ENCODE measurements at regions not wholly inside any gene's neighbourhood (a gene's known extent, or its start where the extent isn't known, plus 50 kb on each side); places are given as distances from the start of the nearest gene placed in this dataset.

DNA sequence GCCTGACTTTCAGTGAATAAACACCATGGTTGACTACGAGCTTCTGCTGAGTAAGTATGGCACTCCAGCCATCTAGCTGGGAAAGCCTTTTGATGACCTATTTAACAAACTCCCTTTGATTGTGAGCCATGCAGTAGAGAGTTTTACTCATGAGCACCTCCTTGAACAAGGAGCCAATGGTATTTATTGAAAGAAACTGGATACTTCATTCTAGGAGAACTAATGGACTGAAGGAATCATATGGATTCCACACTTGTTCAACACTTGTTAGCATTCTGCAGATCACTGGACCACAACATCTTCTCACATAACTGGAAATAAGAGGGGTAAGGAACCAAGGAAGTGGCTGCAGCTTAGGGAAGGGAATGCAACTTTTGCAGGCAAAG is 320.9 kb upstream of the ETAA1 start:
- no peaks in the 10 kb centered on the region for H3K36me3 ChIP-seq
- DNase-seq (no peak), ATAC-seq (no peak)
- H3K27me3 ChIP-seq = no peaks in the 10 kb centered on the region
- no peaks in the 10 kb centered on the region for H3K4me1 ChIP-seq
- peaks cover 0 to 4% (median 0%) of the 10 kb centered on the region in 3 donors for H3K9me3 ChIP-seq
- intact Hi-C loops (cut with DNase I; ENCODE audit: low total_unique reads) = no loop called here
- H3K4me3 ChIP-seq = no peak overlapping the region
- TF ChIP-seq, protein P1, sequence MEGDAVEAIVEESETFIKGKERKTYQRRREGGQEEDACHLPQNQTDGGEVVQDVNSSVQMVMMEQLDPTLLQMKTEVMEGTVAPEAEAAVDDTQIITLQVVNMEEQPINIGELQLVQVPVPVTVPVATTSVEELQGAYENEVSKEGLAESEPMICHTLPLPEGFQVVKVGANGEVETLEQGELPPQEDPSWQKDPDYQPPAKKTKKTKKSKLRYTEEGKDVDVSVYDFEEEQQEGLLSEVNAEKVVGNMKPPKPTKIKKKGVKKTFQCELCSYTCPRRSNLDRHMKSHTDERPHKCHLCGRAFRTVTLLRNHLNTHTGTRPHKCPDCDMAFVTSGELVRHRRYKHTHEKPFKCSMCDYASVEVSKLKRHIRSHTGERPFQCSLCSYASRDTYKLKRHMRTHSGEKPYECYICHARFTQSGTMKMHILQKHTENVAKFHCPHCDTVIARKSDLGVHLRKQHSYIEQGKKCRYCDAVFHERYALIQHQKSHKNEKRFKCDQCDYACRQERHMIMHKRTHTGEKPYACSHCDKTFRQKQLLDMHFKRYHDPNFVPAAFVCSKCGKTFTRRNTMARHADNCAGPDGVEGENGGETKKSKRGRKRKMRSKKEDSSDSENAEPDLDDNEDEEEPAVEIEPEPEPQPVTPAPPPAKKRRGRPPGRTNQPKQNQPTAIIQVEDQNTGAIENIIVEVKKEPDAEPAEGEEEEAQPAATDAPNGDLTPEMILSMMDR (IDR thresholded peaks at IDR 0.05 in 4 of 5, conservative IDR thresholded peaks at IDR 0.05 in 1 of 5) = no peak
- TF ChIP-seq POLR2A (IDR thresholded peaks at IDR 0.05) = no peak
- in situ Hi-C loops (cut with MboI; ENCODE audit: low sequenced_read_pairs in 4 of 4) = no loop called here
- no peak overlapping the region for H3K27ac ChIP-seq

DNA sequence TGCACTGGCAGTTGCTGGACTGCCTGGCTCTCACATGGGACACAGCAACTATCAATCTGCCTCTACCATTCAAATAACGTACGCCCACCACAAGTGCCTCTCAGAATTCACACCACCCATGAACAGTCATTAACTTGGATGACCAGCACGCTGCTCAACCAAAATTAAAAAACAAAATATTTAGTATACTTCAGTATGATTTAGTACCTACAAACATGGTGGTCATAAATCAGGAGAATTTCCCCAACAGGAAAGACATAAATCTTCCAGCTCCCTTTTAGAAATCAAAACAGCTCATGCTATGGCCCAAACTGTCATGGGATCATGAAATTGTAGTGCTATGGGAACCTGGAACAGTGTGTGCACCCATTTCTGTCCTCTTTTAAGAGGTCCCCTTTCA is 317.4 kb upstream of the ETAA1 start:
- no peak for ATAC-seq
- in situ Hi-C loops (cut with MboI; ENCODE audit: low sequenced_read_pairs in 4 of 4) (no loop called here), intact Hi-C loops (cut with DNase I; ENCODE audit: low total_unique reads) (no loop called here)
- Histone ChIP-seq H3K36me3 (no peaks in the 10 kb centered on the region), H3K4me3 (no peak overlapping the region), H3K27me3 (no peaks in the 10 kb centered on the region), H3K27ac (no peak overlapping the region), H3K4me1 (no peaks in the 10 kb centered on the region), H3K9me3 (peaks cover 0 to 4% (median 0%) of the 10 kb centered on the region in 3 donors)
- no peak for TF ChIP-seq POLR2A (IDR thresholded peaks at IDR 0.05)
- TF ChIP-seq, protein P1 (IDR thresholded peaks at IDR 0.05 in 4 of 5, conservative IDR thresholded peaks at IDR 0.05 in 1 of 5) = no peak
- no peak for DNase-seq

DNA sequence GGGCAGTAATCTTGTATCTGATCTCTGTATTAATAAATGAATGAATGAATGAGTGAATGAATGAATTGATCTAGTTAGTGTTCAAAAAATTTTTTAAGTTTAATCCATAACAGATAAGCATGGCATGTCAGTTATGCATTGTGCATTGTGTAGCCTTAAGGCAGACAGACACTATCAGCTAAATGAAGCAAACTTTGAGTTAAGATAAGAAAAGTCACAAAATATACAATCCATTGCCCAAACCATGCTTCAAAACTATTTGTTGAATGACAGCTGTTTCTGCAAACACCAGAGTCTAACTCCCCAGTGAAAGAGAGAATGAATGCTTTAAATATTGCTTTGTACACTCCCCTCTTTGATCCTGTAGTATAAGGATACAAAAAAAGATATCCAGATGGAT is 314.3 kb upstream of the ETAA1 start:
- Histone ChIP-seq H3K27ac (no peak overlapping the region), H3K27me3 (no peaks in the 10 kb centered on the region), H3K36me3 (no peaks in the 10 kb centered on the region), H3K9me3 (peaks cover 0 to 4% (median 0%) of the 10 kb centered on the region in 3 donors), H3K4me1 (no peaks in the 10 kb centered on the region), H3K4me3 (no peak overlapping the region)
- in situ Hi-C loops (cut with MboI; ENCODE audit: low sequenced_read_pairs in 4 of 4) = no loop called here
- intact Hi-C loops (cut with DNase I; ENCODE audit: low total_unique reads) = no loop called here
- DNase-seq (no peak), ATAC-seq (no peak)
- TF ChIP-seq, protein P1 (IDR thresholded peaks at IDR 0.05 in 4 of 5, conservative IDR thresholded peaks at IDR 0.05 in 1 of 5) = no peak
- no peak for TF ChIP-seq POLR2A (IDR thresholded peaks at IDR 0.05)

DNA sequence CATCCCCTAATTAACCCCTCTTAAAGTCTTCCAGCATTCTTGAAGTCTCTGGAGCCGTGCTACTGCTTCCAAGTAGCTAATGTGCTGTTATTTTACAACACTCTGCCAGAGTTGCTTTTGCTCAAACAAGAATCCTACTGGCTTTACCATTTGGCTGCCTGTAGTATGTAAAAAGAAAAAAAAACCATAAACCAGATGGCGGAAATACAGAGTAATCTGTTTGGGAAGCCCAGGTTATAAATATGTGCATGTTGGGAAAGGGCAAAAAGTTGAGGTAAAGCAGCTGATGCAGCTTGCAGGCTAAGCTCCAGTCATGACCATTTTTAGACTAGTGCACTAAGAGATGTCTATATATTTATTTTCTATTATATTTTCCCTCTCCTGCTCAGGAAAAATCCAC is 313.2 kb upstream of the ETAA1 start:
- no peaks in the 10 kb centered on the region for H3K27me3 ChIP-seq
- DNase-seq (no peak), ATAC-seq (no peak)
- peaks cover 0 to 4% (median 0%) of the 10 kb centered on the region in 3 donors for H3K9me3 ChIP-seq
- TF ChIP-seq, protein P1 (IDR thresholded peaks at IDR 0.05 in 4 of 5, conservative IDR thresholded peaks at IDR 0.05 in 1 of 5) = no peak
- no peak for TF ChIP-seq POLR2A (IDR thresholded peaks at IDR 0.05)
- H3K36me3 ChIP-seq = no peaks in the 10 kb centered on the region
- intact Hi-C loops (cut with DNase I; ENCODE audit: low total_unique reads) (no loop called here), in situ Hi-C loops (cut with MboI; ENCODE audit: low sequenced_read_pairs in 4 of 4) (no loop called here)
- no peak overlapping the region for H3K4me3 ChIP-seq
- no peaks in the 10 kb centered on the region for H3K4me1 ChIP-seq
- no peak overlapping the region for H3K27ac ChIP-seq

DNA sequence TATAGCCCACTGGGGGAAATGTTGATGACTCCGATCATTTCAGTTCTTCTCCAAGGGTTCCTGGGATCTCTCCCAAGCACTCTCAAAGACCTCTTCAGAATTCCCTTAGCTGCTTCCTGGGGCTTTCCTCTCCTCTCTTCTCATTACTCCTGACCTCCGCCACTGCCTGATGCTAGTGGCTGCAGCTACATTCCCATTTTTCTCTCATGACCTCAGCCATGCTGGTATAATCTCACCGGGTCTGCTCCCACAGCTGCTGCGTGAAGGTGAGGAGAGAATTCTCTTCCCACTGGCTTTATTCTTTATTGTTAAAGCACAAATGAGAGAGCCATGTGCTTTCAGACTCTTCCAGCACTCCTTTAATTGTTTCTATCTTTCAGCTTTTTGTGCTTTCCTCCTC is 312.0 kb upstream of the ETAA1 start:
- H3K36me3 ChIP-seq = no peaks in the 10 kb centered on the region
- DNase-seq = no peak
- in situ Hi-C loops (cut with MboI; ENCODE audit: low sequenced_read_pairs in 4 of 4) = no loop called here
- ATAC-seq = no peak
- intact Hi-C loops (cut with DNase I; ENCODE audit: low total_unique reads) = no loop called here
- no peak overlapping the region for H3K27ac ChIP-seq
- H3K9me3 ChIP-seq = peaks cover 0 to 2% (median 0%) of the 10 kb centered on the region in 3 donors
- no peak overlapping the region for H3K4me3 ChIP-seq
- H3K27me3 ChIP-seq = no peaks in the 10 kb centered on the region
- no peaks in the 10 kb centered on the region for H3K4me1 ChIP-seq
- TF ChIP-seq, protein P1 (IDR thresholded peaks at IDR 0.05 in 4 of 5, conservative IDR thresholded peaks at IDR 0.05 in 1 of 5) = no peak
- no peak for TF ChIP-seq POLR2A (IDR thresholded peaks at IDR 0.05)
